Activated CD8-positive, alpha-beta memory T cell treated with anti-CD3 and anti-CD28 coated beads, Interleukin-2, amount 50 U/mL, for 24 hours (primary cell): ENCODE measurements at regions not wholly inside any gene's neighbourhood (a gene's known extent, or its start where the extent isn't known, plus 50 kb on each side); places are given as distances from the start of the nearest gene placed in this dataset.
"Not testable (repeated sequence)": the region's sequence is repeated elsewhere in the genome, so short reads cannot be mapped to it uniquely, and the experiment has no call there.

ENCODE experiments used
- DNase-seq: peaks from one replicate; pipeline ENCODE4 v3.0.0-alpha.2; 2020; ENCODE audit errors: extremely low read depth

- no peak for DNase-seq
Measured at GRCh38 chr11:129637473-129637872, 178.2 kb upstream of the TMEM45B start.

GRCh38 chr11:129637983-129638776 is 177.5 kb upstream of the TMEM45B start:
- no peak for DNase-seq

- no peak for DNase-seq
Measured at GRCh38 chr11:129639300-129639699, 176.3 kb upstream of the TMEM45B start.

- no peak for DNase-seq
Measured at GRCh38 chr11:129640671-129641070, 175.0 kb upstream of the TMEM45B start.

- no peak for DNase-seq
Measured at GRCh38 chr11:129643031-129643721, 172.5 kb upstream of the TMEM45B start.

GRCh38 chr11:129644326-129644725 is 171.3 kb upstream of the TMEM45B start:
- no peak for DNase-seq

GRCh38 chr11:129645943-129646342 is 169.7 kb upstream of the TMEM45B start:
- no peak for DNase-seq

GRCh38 chr11:129650044-129650443 is 165.6 kb upstream of the TMEM45B start:
- not testable (repeated sequence) for DNase-seq

GRCh38 chr11:129652835-129653234 is 162.8 kb upstream of the TMEM45B start:
- DNase-seq: no peak

GRCh38 chr11:129655247-129655832 is 160.3 kb upstream of the TMEM45B start:
- no peak for DNase-seq

GRCh38 chr11:129657866-129658525 is 157.7 kb upstream of the TMEM45B start:
- DNase-seq: no peak

- DNase-seq: no peak
Measured at GRCh38 chr11:129658526-129658867, 157.2 kb upstream of the TMEM45B start.

- DNase-seq: no peak
Measured at GRCh38 chr11:129680907-129681306, 134.7 kb upstream of the TMEM45B start.

- DNase-seq: no peak
Measured at GRCh38 chr11:129681344-129682114, 134.1 kb upstream of the TMEM45B start.

- DNase-seq: no peak
Measured at GRCh38 chr11:129686269-129686668, 129.4 kb upstream of the TMEM45B start.

GRCh38 chr11:129691142-129691541 is 124.5 kb upstream of the TMEM45B start:
- no peak for DNase-seq

GRCh38 chr11:129694538-129694937 is 121.1 kb upstream of the TMEM45B start:
- DNase-seq: no peak

GRCh38 chr11:129694966-129695365 is 120.7 kb upstream of the TMEM45B start:
- DNase-seq: no peak

- DNase-seq: peak; percentile 19
Measured at GRCh38 chr11:129695571-129696308, 119.9 kb upstream of the TMEM45B start.

GRCh38 chr11:129696309-129696989 is 119.2 kb upstream of the TMEM45B start:
- DNase-seq: no peak
